ENCODE measurements at regions not wholly inside any gene's neighbourhood (a gene's known extent, or its start where the extent isn't known, plus 50 kb on each side); places are given as distances from the start of the nearest gene placed in this dataset.

- TF ChIP-seq, protein P1, sequence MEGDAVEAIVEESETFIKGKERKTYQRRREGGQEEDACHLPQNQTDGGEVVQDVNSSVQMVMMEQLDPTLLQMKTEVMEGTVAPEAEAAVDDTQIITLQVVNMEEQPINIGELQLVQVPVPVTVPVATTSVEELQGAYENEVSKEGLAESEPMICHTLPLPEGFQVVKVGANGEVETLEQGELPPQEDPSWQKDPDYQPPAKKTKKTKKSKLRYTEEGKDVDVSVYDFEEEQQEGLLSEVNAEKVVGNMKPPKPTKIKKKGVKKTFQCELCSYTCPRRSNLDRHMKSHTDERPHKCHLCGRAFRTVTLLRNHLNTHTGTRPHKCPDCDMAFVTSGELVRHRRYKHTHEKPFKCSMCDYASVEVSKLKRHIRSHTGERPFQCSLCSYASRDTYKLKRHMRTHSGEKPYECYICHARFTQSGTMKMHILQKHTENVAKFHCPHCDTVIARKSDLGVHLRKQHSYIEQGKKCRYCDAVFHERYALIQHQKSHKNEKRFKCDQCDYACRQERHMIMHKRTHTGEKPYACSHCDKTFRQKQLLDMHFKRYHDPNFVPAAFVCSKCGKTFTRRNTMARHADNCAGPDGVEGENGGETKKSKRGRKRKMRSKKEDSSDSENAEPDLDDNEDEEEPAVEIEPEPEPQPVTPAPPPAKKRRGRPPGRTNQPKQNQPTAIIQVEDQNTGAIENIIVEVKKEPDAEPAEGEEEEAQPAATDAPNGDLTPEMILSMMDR (IDR thresholded peaks at IDR 0.05), result no peak
- Mint-ChIP-seq H3K36me3 (ENCODE audit: low read depth) (no peaks in the 10 kb centered on the region), H3K27ac (no peak overlapping the region), H3K4me3 (no peak overlapping the region), H3K4me1 (no peaks in the 10 kb centered on the region), H3K27me3 (ENCODE audit: low read depth, poor library complexity) (peaks cover 11% of the 10 kb centered on the region), H3K9me3 (no peaks in the 10 kb centered on the region)
- no peak for DNase-seq
Measured at GRCh38 chr10:128245026-128245425, 118.8 kb upstream of the MKI67 start.

- Mint-ChIP-seq H3K4me1 (no peaks in the 10 kb centered on the region), H3K27me3 (ENCODE audit: low read depth, poor library complexity) (peaks cover 22% of the 10 kb centered on the region), H3K9me3 (no peaks in the 10 kb centered on the region), H3K4me3 (no peak overlapping the region), H3K36me3 (ENCODE audit: low read depth) (no peaks in the 10 kb centered on the region), H3K27ac (no peak overlapping the region)
- no peak for DNase-seq
- TF ChIP-seq, protein P1 (IDR thresholded peaks at IDR 0.05), result no peak
Measured at GRCh38 chr10:128247576-128247975, 121.4 kb upstream of the MKI67 start.

DNA sequence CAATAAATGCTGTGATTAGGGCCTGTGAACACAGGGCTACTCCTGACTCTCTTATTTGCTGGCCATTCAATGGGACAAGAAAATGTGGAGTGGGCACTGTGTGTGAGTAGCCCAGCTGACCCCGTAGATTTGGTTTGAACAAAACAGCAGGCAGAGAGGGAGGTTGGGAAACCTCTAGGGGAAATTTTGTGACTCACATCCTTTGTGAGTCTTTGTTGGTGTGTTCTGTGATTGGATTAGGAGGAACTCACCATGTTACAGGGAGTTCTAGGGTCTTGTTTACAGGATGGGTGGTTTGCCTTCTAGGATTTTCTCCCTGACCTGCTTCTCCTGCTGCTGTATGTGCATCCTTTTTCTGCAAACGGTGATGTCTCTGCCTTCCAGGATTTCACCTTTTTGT, 128.3 kb upstream of the MKI67 start:
- TF ChIP-seq, protein P1 (IDR thresholded peaks at IDR 0.05), result no peak
- no peaks in the 10 kb centered on the region for H3K9me3 Mint-ChIP-seq
- peaks cover 18% of the 10 kb centered on the region for H3K27me3 Mint-ChIP-seq (ENCODE audit: low read depth, poor library complexity)
- no peaks in the 10 kb centered on the region for H3K36me3 Mint-ChIP-seq (ENCODE audit: low read depth)
- H3K4me1 Mint-ChIP-seq, result no peaks in the 10 kb centered on the region
- no peak overlapping the region for H3K4me3 Mint-ChIP-seq
- peak overlapping the region; percentile 37 for H3K27ac Mint-ChIP-seq
- no peak for DNase-seq

DNA sequence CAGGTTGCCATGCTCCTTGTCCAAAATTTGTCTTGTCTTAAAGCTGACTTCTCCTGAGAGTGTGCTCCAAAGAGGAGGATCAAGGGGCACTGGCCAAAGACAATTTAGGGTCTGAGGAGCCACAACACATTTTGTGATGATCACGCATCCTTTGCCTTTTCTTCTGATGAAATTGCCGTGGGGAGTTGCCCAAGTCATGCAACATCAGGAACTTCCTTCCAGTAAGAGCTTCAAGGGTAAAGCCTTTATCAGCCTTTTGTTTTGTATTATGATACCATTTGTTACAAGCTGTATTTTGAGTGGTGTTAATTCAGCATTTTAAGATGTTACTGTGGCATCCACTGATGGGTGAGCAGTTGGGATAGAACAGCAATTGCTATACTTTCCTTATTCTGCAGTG, 131.2 kb upstream of the MKI67 start:
- no peaks in the 10 kb centered on the region for H3K4me1 Mint-ChIP-seq
- no peak overlapping the region for H3K27ac Mint-ChIP-seq
- peaks cover 4% of the 10 kb centered on the region for H3K9me3 Mint-ChIP-seq
- peaks cover 7% of the 10 kb centered on the region for H3K27me3 Mint-ChIP-seq (ENCODE audit: low read depth, poor library complexity)
- DNase-seq, result no peak
- TF ChIP-seq, protein P1 (IDR thresholded peaks at IDR 0.05), result no peak
- no peak overlapping the region for H3K4me3 Mint-ChIP-seq
- H3K36me3 Mint-ChIP-seq (ENCODE audit: low read depth), result no peaks in the 10 kb centered on the region

DNA sequence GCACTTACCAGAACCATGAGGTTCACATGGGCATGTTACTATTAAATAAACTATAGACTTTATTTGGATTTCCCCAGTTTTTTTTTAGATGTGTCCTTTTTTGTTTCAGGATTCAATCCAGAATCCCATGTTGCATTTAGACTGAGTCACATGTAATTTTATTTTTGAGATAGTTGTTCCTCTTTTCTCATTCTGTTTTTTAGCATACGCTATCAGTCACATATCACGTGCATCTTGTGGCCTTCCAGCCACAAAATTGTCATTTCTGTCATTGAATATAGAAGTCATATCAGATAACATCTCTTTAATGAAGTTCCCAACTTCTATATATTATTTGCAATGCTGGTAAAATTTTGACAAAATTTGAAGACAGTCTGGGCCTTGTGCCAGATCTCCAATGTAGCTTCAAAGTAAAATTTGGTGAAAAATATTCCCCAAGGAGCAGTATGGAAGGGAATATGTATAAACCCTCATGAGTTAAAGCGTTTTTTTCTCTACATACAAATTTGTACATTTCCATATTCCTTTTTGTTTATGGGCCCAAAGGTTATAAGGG, 132.3 kb upstream of the MKI67 start:
- H3K4me3 Mint-ChIP-seq, result no peak overlapping the region
- no peak overlapping the region for H3K27ac Mint-ChIP-seq
- no peaks in the 10 kb centered on the region for H3K4me1 Mint-ChIP-seq
- no peaks in the 10 kb centered on the region for H3K36me3 Mint-ChIP-seq (ENCODE audit: low read depth)
- peaks cover 4% of the 10 kb centered on the region for H3K9me3 Mint-ChIP-seq
- H3K27me3 Mint-ChIP-seq (ENCODE audit: low read depth, poor library complexity), result peaks cover 15% of the 10 kb centered on the region
- TF ChIP-seq, protein P1 (IDR thresholded peaks at IDR 0.05), result no peak
- DNase-seq, result no peak

DNA sequence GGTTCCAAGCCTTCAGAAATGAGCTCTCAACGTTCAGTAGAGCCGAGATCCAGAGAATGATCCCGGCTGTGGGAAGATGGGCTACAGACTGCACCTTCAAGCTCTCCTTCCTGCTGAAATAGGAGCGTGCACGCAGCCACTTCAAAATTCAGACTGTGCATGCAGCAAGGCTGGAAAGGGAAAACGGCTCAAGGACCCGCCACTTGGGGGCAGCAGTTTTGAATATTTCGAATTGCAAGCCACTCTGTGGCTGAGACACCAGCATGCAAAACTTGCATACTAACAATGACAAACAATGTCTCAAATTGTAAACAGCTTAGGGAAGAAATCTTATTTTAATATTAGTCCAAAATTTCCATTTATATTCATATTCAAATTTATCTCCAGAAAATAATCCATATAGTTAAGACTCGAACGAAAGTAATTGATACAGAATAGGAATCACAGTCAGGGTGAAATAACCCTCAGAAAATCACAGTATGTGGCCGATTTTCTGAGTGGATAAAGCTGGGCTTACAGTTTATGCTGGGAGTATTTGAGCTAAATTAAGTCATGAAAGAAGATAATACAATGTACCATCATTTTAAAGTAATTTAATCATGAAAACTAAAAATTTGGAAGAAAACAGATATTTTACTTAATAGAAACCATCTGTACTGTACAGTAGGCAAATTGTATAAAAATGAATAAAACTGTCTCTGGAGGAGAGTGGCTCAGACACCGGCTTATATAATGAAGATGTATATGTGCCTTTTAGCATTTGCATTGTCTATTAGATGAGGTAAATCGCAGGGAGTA, 137.9 kb upstream of the MKI67 start:
- Mint-ChIP-seq H3K4me1 (peaks cover 5% of the 10 kb centered on the region), H3K4me3 (no peak overlapping the region)
- DNase-seq, result peak; percentile 81

More for the DNA sequence above, 137.9 kb upstream of the MKI67 start:
- Mint-ChIP-seq H3K36me3 (ENCODE audit: low read depth) (no peaks in the 10 kb centered on the region), H3K27me3 (ENCODE audit: low read depth, poor library complexity) (peaks cover 52% of the 10 kb centered on the region), H3K27ac (no peak overlapping the region), H3K9me3 (peaks cover 4% of the 10 kb centered on the region)
- TF ChIP-seq, protein P1 (IDR thresholded peaks at IDR 0.05), result peak; percentile 72
